H1 (cell line): ENCODE measurements at regions not wholly inside any gene's neighbourhood (a gene's known extent, or its start where the extent isn't known, plus 50 kb on each side); places are given as distances from the start of the nearest gene placed in this dataset.

Experiments used
- CTCF ChIA-PET: fragments of 300-600 bp; sonication (Branson Sonifier 250); formaldehyde crosslinking; loops from one replicate; lab custom pipeline; 2021; ENCODE audit not compliant: partially characterized antibody; lab: Charles Lee
- POLR2A ChIA-PET: fragments of 300-600 bp; sonication (Branson Sonifier 250); formaldehyde crosslinking; loops from one replicate; lab custom pipeline; 2021; ENCODE audit warnings: inconsistent platforms; ENCODE audit not compliant: partially characterized antibody; lab: Charles Lee
- DNase-seq, 2 experiments: peaks; one replicate each; pipeline versions ENCODE4 v3.0.0 to v3.0.0-alpha.2; 2010 to 2022; ENCODE audit warnings: low spot score in 2 of 2, low read depth in 1 of 2, mixed read lengths in 1 of 2
- FAIRE-seq: peaks from 2 replicates; lab custom pipeline; 2011; peaks lifted over from hg19 to GRCh38; lab: Jason Lieb, UNC
- H2AFZ ChIP-seq: 2 replicates; pipeline ENCODE4 v1.8.1; 2012; ENCODE audit warnings: low read length, inconsistent platforms
- H2AK5ac ChIP-seq: 2 replicates; pipeline ENCODE4 v1.6.1; 2013; ENCODE audit warnings: low read depth, low read length
- H2BK120ac ChIP-seq: replicated peaks from 2 replicates; pipeline ENCODE3; 2013; ENCODE audit warnings: low read depth, low read length, inconsistent platforms
- H2BK12ac ChIP-seq: 2 replicates; pipeline ENCODE4 v1.6.1; 2013; ENCODE audit warnings: low read depth, low read length
- H2BK15ac ChIP-seq: 2 replicates; pipeline ENCODE4 v1.6.1; 2013; ENCODE audit warnings: low read length
- H2BK20ac ChIP-seq: 2 replicates; pipeline ENCODE4 v1.6.1; 2013; ENCODE audit warnings: low read length
- H2BK5ac ChIP-seq: 2 replicates; pipeline ENCODE4 v1.6.1; 2013; ENCODE audit warnings: low read depth, low read length
- H3K14ac ChIP-seq: 2 replicates; pipeline ENCODE4 v1.6.1; 2013; ENCODE audit warnings: inconsistent platforms; ENCODE audit not compliant: insufficient read length
- H3K18ac ChIP-seq: 2 replicates; pipeline ENCODE4 v1.6.1; 2013; ENCODE audit warnings: low read length; ENCODE audit errors: extremely low read depth
- H3K23ac ChIP-seq: 2 replicates; pipeline ENCODE4 v1.6.1; 2013; ENCODE audit warnings: inconsistent platforms; ENCODE audit not compliant: insufficient read length
- H3K23me2 ChIP-seq: 2 replicates; pipeline ENCODE4 v1.6.1; 2013; ENCODE audit warnings: low read depth, low read length
- H3K27ac ChIP-seq: 2 replicates; pipeline ENCODE4 v1.6.1; 2011; ENCODE audit warnings: low read depth, low read length, inconsistent platforms
- H3K27me3 ChIP-seq, 4 experiments: replicated peaks in 1 of 4; 1 replicate in 1 of 4; 2 replicates in 3 of 4; pipeline versions ENCODE4 v1.6.1 to v1.8.1; 2011 to 2013; ENCODE audit warnings: low read length in 3 of 4, mild to moderate bottlenecking in 3 of 4, inconsistent platforms in 2 of 4, mixed read lengths in 2 of 4, moderate library complexity in 1 of 4; ENCODE audit not compliant: control insufficient read depth in 3 of 4, insufficient read depth in 3 of 4; ENCODE audit errors: extremely low read depth in 1 of 4
- H3K36me3 ChIP-seq, 4 experiments: 2 replicates each; pipeline versions ENCODE4 v1.6.1 to v1.8.1; 2011 to 2013; ENCODE audit warnings: mild to moderate bottlenecking in 4 of 4, low read length in 3 of 4, moderate library complexity in 2 of 4, control low read depth in 1 of 4, inconsistent platforms in 1 of 4; ENCODE audit not compliant: insufficient read depth in 4 of 4, control insufficient read depth in 2 of 4
- H3K4ac ChIP-seq: replicated peaks from 2 replicates; pipeline ENCODE3; 2013; ENCODE audit warnings: low read length, low read depth, mixed read lengths, inconsistent platforms; ENCODE audit not compliant: insufficient read length
- H3K4me1 ChIP-seq, 4 experiments: replicated peaks in 1 of 4; 1 replicate in 1 of 4; 2 replicates in 3 of 4; pipeline versions ENCODE4 v1.6.1 to v1.8.1; 2011 to 2013; ENCODE audit warnings: low read length in 3 of 4, inconsistent platforms in 2 of 4, mixed read lengths in 1 of 4; ENCODE audit not compliant: insufficient read depth in 4 of 4, control insufficient read depth in 3 of 4
- H3K4me2 ChIP-seq, 2 experiments: 2 replicates each; pipeline versions ENCODE4 v1.6.1 to v1.8.1; 2011 to 2013; ENCODE audit warnings: low read depth in 2 of 2, low read length in 2 of 2, control low read depth in 1 of 2, inconsistent platforms in 1 of 2, mild to moderate bottlenecking in 1 of 2; ENCODE audit not compliant: insufficient read depth in 1 of 2
- H3K4me3 ChIP-seq, 4 experiments: fragments of 200-600, 300-600 bp in 1 of 4; sonication (generic), shearing (Covaris generic), sonication (Bioruptor Twin) in 1 of 4; 2 replicates each; pipeline versions ENCODE4 v1.5.1 to v1.8.1; 2011 to 2016; ENCODE audit warnings: low read length in 4 of 4, low read depth in 3 of 4, control low read depth in 2 of 4, inconsistent platforms in 2 of 4, mild to moderate bottlenecking in 2 of 4, mixed read lengths in 1 of 4, moderate library complexity in 1 of 4; ENCODE audit not compliant: insufficient read depth in 2 of 4; ENCODE audit errors: extremely low read depth in 1 of 4
- H3K56ac ChIP-seq: replicated peaks from 2 replicates; pipeline ENCODE3; 2013; ENCODE audit warnings: low read depth, mild to moderate bottlenecking, mixed read lengths, low read length, inconsistent platforms; ENCODE audit not compliant: insufficient read length
- H3K79me1 ChIP-seq: 2 replicates; pipeline ENCODE4 v1.6.1; 2013; ENCODE audit warnings: low read depth, low read length, control low read depth
- H3K79me2 ChIP-seq, 2 experiments: 2 replicates each; pipeline versions ENCODE4 v1.6.1 to v1.8.1; 2012 to 2013; ENCODE audit warnings: low read length in 2 of 2, mild to moderate bottlenecking in 2 of 2, inconsistent platforms in 1 of 2; ENCODE audit not compliant: insufficient read depth in 2 of 2, control insufficient read depth in 1 of 2
- H3K9ac ChIP-seq, 4 experiments: replicated peaks in 1 of 4; 1 replicate in 1 of 4; 2 replicates in 3 of 4; pipeline versions ENCODE4 v1.6.1 to v1.8.1; 2011 to 2013; ENCODE audit warnings: low read depth in 3 of 4, low read length in 3 of 4, control low read depth in 2 of 4, mild to moderate bottlenecking in 2 of 4, moderate library complexity in 2 of 4, inconsistent platforms in 1 of 4; ENCODE audit errors: extremely low read depth in 1 of 4
- H3K9me3 ChIP-seq, 2 experiments: 2 replicates each; pipeline versions ENCODE4 v1.6.1 to v1.8.1; 2012 to 2013; ENCODE audit warnings: mild to moderate bottlenecking in 2 of 2, moderate library complexity in 2 of 2, control low read depth in 1 of 2, inconsistent platforms in 1 of 2, low read depth in 1 of 2, low read length in 1 of 2, mixed read lengths in 1 of 2; ENCODE audit not compliant: insufficient read depth in 2 of 2
- H4K20me1 ChIP-seq, 2 experiments: replicated peaks in 1 of 2; 2 replicates each; pipeline versions ENCODE3 to v1.8.1; 2011 to 2013; ENCODE audit warnings: inconsistent platforms in 2 of 2, low read length in 2 of 2, mild to moderate bottlenecking in 1 of 2; ENCODE audit not compliant: insufficient read depth in 2 of 2, control insufficient read depth in 1 of 2
- H4K5ac ChIP-seq: 2 replicates; pipeline ENCODE4 v1.6.1; 2013; ENCODE audit warnings: low read length, low read depth, mixed read lengths, inconsistent platforms; ENCODE audit not compliant: insufficient read length
- H4K8ac ChIP-seq: 2 replicates; pipeline ENCODE4 v1.8.0; 2013; ENCODE audit warnings: mild to moderate bottlenecking, moderate library complexity, low read length, inconsistent platforms; ENCODE audit not compliant: insufficient read depth; ENCODE audit errors: extremely low read depth
- H4K91ac ChIP-seq: replicated peaks from 2 replicates; pipeline ENCODE3; 2013; ENCODE audit warnings: low read length, mixed read lengths, inconsistent platforms; ENCODE audit not compliant: insufficient read length
- BCL11A ChIP-seq, 2 experiments: IDR thresholded peaks; one replicate each; pipeline ENCODE4 v1.6.1; 2011; ENCODE audit warnings: low read depth in 2 of 2, low read length in 2 of 2, mild to moderate bottlenecking in 2 of 2
- KDM5A ChIP-seq: fragments of 200-600 bp; IDR thresholded peaks from 2 replicates; pipeline ENCODE4 v1.7.1; 2012; ENCODE audit warnings: mild to moderate bottlenecking, low read length, inconsistent platforms, mixed read lengths
- SP2 ChIP-seq: IDR thresholded peaks from 2 replicates; pipeline ENCODE4 v1.6.1; 2012; ENCODE audit warnings: mild to moderate bottlenecking, low read length, inconsistent platforms
- WGBS, 2 experiments: shearing (Covaris generic) in 1 of 2; methylation state at CpG; one replicate each; pipeline versions ENCODE4 v1.1.6 to v1.1.7; 2013 to 2015; ENCODE audit warnings: low lambda C conversion rate in 2 of 2, mixed read lengths in 2 of 2, inconsistent platforms in 1 of 2, low coverage in 1 of 2, missing lambda C conversion rate in 1 of 2; ENCODE audit not compliant: insufficient replicate concordance in 2 of 2, insufficient coverage in 1 of 2, insufficient read length in 1 of 2; ENCODE audit errors: extremely low coverage in 1 of 2, missing lambda C conversion rate in 1 of 2; 5-methylcytosine and 5-hydroxymethylcytosine counted together

GRCh38 chr15:58235961-58236360, 97.8 kb downstream of the AQP9 start:
- no peak overlapping the region for H2AK5ac ChIP-seq
- no peak overlapping the region for H3K4ac ChIP-seq
- WGBS, 2 experiments, result 89% methylated on average over 3 of the region's 3 CpGs; no CpG with 5 or more reads in 1 of the 2 experiments
- H3K4me3 ChIP-seq, result no peak overlapping the region
- POLR2A ChIA-PET, result no interaction called here
- no peaks in the 10 kb centered on the region for H3K79me2 ChIP-seq
- no peaks in the 10 kb centered on the region for H3K36me3 ChIP-seq
- DNase-seq (no peak), FAIRE-seq (no peak)
- H3K23me2 ChIP-seq, result no peaks in the 10 kb centered on the region
- H2BK15ac ChIP-seq, result no peak overlapping the region
- no peak overlapping the region for H2AFZ ChIP-seq
- H3K18ac ChIP-seq, result no peak overlapping the region
- no peak overlapping the region for H3K23ac ChIP-seq
- H4K20me1 ChIP-seq, result no peaks in the 10 kb centered on the region
- H3K9ac ChIP-seq, result no peak overlapping the region
- no peak overlapping the region for H3K27ac ChIP-seq
- peaks cover 0 to 2% (median 0%) of the 10 kb centered on the region in 4 experiments; a peak in 1 of 7 replicates for H3K4me1 ChIP-seq
- H4K5ac ChIP-seq, result no peak overlapping the region
- H2BK12ac ChIP-seq, result no peak overlapping the region
- H3K27me3 ChIP-seq, result no peaks in the 10 kb centered on the region
- H4K8ac ChIP-seq, result no peak overlapping the region
- peaks cover 4 to 12% of the 10 kb centered on the region in 2 experiments; a peak in 2 of 4 replicates for H3K9me3 ChIP-seq
- H2BK5ac ChIP-seq, result no peak overlapping the region
- H3K4me2 ChIP-seq, result no peak overlapping the region
- CTCF ChIA-PET, result no interaction called here
- no peaks in the 10 kb centered on the region for H3K79me1 ChIP-seq
- H2BK20ac ChIP-seq, result no peak overlapping the region
- H3K56ac ChIP-seq, result no peak overlapping the region
- no peak overlapping the region for H4K91ac ChIP-seq
- H3K14ac ChIP-seq, result no peak overlapping the region
- H2BK120ac ChIP-seq, result no peak overlapping the region
- TF ChIP-seq SP2, result no peak
- TF ChIP-seq BCL11A (IDR thresholded peaks at IDR 0.05; ENCODE audit: low read depth in 2 of 2, low read length in 2 of 2), result no peak
- TF ChIP-seq KDM5A, result no peak
